ENCODE measurements at regions not wholly inside any gene's neighbourhood (a gene's known extent, or its start where the extent isn't known, plus 50 kb on each side); places are given as distances from the start of the nearest gene placed in this dataset.

GRCh38 chr2:223311889-223312680 lies 260.1 kb downstream of the KCNE4 start:
- H3K27ac Mint-ChIP-seq = no peak overlapping the region

More at GRCh38 chr2:223311889-223312680, 260.1 kb downstream of the KCNE4 start:
- Mint-ChIP-seq H3K9me3 (no peaks in the 10 kb centered on the region), H3K27me3 (ENCODE audit: low read depth) (no peaks in the 10 kb centered on the region), H3K36me3 (ENCODE audit: insufficient read depth in 1 of 3, low read depth in 3 of 3) (no peaks in the 10 kb centered on the region), H3K4me3 (no peak overlapping the region), H3K4me1 (no peaks in the 10 kb centered on the region)
- Histone ChIP-seq H4K5ac (ENCODE audit: insufficient read length, low read depth, low read length) (no peak overlapping the region), H3K18ac (ENCODE audit: insufficient read length, low read depth, low read length) (no peak overlapping the region), H2BK5ac (ENCODE audit: insufficient read length, low read length) (no peak overlapping the region), H3K14ac (ENCODE audit: insufficient read depth, low read length) (no peak overlapping the region), H3K4ac (ENCODE audit: low read depth, low read length) (no peak overlapping the region), H3K56ac (ENCODE audit: insufficient read length, low read depth, low read length) (no peak overlapping the region), H2BK20ac (ENCODE audit: low read depth, low read length, poor library complexity, severe bottlenecking) (no peak overlapping the region), H3K27me3 (ENCODE audit: insufficient read depth, low read length) (no peaks in the 10 kb centered on the region), H3K9ac (ENCODE audit: extremely low read depth, insufficient read length, low read length) (no peak overlapping the region), H3T11ph (ENCODE audit: low read length) (no peak overlapping the region), H3K9me3 (ENCODE audit: control insufficient read depth, low read depth, low read length) (no peaks in the 10 kb centered on the region), H3K79me1 (ENCODE audit: insufficient read depth, low read depth, low read length, poor library complexity, severe bottlenecking) (no peaks in the 10 kb centered on the region), H2BK120ac (ENCODE audit: low read depth, low read length, poor library complexity, severe bottlenecking) (no peak overlapping the region), H3K27ac (ENCODE audit: insufficient read length, low read depth, low read length) (no peak overlapping the region), H3K23ac (ENCODE audit: insufficient read length, low read depth, low read length) (no peak overlapping the region), H3K4me2 (ENCODE audit: insufficient read depth, insufficient read length, low read length) (no peak overlapping the region), H4K91ac (ENCODE audit: insufficient read length, low read depth, low read length) (no peak overlapping the region), H2AFZ (ENCODE audit: low read length) (no peak overlapping the region), H4K8ac (replicated peaks; ENCODE audit: insufficient read length, low read depth, low read length) (no peak overlapping the region), H3K79me2 (ENCODE audit: insufficient read depth, low read length) (no peaks in the 10 kb centered on the region), H2BK15ac (ENCODE audit: low read depth, low read length) (no peak overlapping the region), H4K20me1 (ENCODE audit: control insufficient read depth, insufficient read depth, insufficient read length) (no peaks in the 10 kb centered on the region), H2AK5ac (ENCODE audit: insufficient read length, low read length) (no peak overlapping the region), H3K4me1 (ENCODE audit: insufficient read depth, low read length) (no peaks in the 10 kb centered on the region), H2BK12ac (ENCODE audit: insufficient read length, low read depth, low read length) (no peak overlapping the region), H3K23me2 (ENCODE audit: insufficient read length, low read depth, low read length, poor library complexity, severe bottlenecking) (no peaks in the 10 kb centered on the region)
- WGBS (ENCODE audit: extremely low coverage, insufficient read length, low lambda C conversion rate) = no CpG with 5 or more reads among the region's 11 CpGs
- no peak for DNase-seq
- no peak for TF ChIP-seq CTCF (conservative IDR thresholded peaks at IDR 0.05)

Data from H9 (cell line).